ENCODE measurements at regions not wholly inside any gene's neighbourhood (a gene's known extent, or its start where the extent isn't known, plus 50 kb on each side); places are given as distances from the start of the nearest gene placed in this dataset.

DNA sequence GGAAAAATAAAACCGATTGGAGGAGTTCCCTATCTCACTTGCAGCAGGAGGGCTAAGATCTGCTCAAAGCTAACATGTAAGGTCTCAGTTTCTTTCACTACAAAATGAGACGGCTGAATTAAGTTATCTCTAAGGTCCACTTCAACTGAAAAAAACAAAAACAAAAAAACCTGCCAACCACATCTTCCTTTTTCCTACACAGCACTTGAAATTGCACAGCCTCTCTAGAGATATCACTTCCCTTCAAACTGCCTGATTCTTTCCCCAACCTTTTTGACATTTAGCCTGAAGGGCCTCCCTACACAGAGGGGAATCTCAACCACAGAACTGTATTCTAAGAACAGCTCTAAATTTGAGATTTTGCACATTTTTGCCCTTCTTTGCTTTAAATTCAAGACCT is 227.9 kb upstream of the TARS1 start:
- TF ChIP-seq, protein P1, sequence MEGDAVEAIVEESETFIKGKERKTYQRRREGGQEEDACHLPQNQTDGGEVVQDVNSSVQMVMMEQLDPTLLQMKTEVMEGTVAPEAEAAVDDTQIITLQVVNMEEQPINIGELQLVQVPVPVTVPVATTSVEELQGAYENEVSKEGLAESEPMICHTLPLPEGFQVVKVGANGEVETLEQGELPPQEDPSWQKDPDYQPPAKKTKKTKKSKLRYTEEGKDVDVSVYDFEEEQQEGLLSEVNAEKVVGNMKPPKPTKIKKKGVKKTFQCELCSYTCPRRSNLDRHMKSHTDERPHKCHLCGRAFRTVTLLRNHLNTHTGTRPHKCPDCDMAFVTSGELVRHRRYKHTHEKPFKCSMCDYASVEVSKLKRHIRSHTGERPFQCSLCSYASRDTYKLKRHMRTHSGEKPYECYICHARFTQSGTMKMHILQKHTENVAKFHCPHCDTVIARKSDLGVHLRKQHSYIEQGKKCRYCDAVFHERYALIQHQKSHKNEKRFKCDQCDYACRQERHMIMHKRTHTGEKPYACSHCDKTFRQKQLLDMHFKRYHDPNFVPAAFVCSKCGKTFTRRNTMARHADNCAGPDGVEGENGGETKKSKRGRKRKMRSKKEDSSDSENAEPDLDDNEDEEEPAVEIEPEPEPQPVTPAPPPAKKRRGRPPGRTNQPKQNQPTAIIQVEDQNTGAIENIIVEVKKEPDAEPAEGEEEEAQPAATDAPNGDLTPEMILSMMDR (IDR thresholded peaks at IDR 0.05; ENCODE audit: insufficient read depth, low read depth, low read length, missing control alignments): no peak
- no peak for DNase-seq (ENCODE audit: low read depth)
- H3K4me3 ChIP-seq (ENCODE audit: low read length): no peak overlapping the region

DNA sequence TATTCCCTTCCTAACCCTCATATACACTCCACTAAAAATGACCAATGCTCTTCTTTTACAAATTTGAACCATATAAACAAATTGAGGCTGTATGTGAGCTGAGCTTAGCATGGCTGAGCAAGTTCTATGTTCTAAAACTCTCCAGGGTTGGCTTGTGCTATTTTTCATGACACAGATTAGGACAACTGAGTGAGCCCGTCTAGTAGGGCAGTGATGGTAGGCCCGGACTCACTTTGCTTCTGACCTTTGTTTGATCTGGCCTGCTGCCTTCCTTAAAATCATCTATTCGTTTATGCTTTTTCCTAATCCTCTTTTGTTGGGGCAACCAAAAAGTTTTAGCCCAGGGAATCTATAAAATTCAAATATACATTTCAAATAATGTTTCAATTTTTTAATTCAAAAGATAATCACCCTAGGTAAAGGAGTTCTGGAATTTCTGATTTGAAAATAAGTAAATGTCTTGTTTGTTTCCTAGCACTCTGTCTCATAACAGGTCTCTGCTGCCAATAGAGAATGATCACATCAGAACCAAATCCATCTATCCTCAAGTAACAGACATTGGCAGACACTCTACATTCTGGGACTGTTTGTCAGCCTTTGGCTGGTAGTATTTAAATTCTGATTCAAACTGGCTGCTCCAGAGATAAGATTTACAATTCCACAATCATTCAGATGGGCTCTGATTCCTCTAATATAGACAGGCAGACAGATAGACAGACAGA is 217.0 kb upstream of the TARS1 start:
- TF ChIP-seq, protein P1 (IDR thresholded peaks at IDR 0.05; ENCODE audit: insufficient read depth, low read depth, low read length, missing control alignments): no peak
- no peak overlapping the region for H3K4me3 ChIP-seq (ENCODE audit: low read length)
- DNase-seq (ENCODE audit: low read depth): no peak

- no peak for DNase-seq (ENCODE audit: low read depth)
- TF ChIP-seq, protein P1 (IDR thresholded peaks at IDR 0.05; ENCODE audit: insufficient read depth, low read depth, low read length, missing control alignments): no peak
- no peak overlapping the region for H3K4me3 ChIP-seq (ENCODE audit: low read length)
Measured at GRCh38 chr5:33224285-33224961, 216.3 kb upstream of the TARS1 start.

GRCh38 chr5:33227247-33227646 is 213.5 kb upstream of the TARS1 start:
- no peak overlapping the region for H3K4me3 ChIP-seq (ENCODE audit: low read length)
- TF ChIP-seq, protein P1 (IDR thresholded peaks at IDR 0.05; ENCODE audit: insufficient read depth, low read depth, low read length, missing control alignments): no peak
- DNase-seq (ENCODE audit: low read depth): no peak

- TF ChIP-seq, protein P1 (IDR thresholded peaks at IDR 0.05; ENCODE audit: insufficient read depth, low read depth, low read length, missing control alignments): no peak
- no peak overlapping the region for H3K4me3 ChIP-seq (ENCODE audit: low read length)
- DNase-seq (ENCODE audit: low read depth): no peak
Measured at GRCh38 chr5:33227746-33228145, 213.0 kb upstream of the TARS1 start.

GRCh38 chr5:33228149-33228548 is 212.6 kb upstream of the TARS1 start:
- DNase-seq (ENCODE audit: low read depth): no peak
- TF ChIP-seq, protein P1 (IDR thresholded peaks at IDR 0.05; ENCODE audit: insufficient read depth, low read depth, low read length, missing control alignments): no peak
- no peak overlapping the region for H3K4me3 ChIP-seq (ENCODE audit: low read length)

All from epithelial cell of esophagus (primary cell).